ENCODE measurements at regions not wholly inside any gene's neighbourhood (a gene's known extent, or its start where the extent isn't known, plus 50 kb on each side); places are given as distances from the start of the nearest gene placed in this dataset.

- Histone ChIP-seq H3K4me1 (ENCODE audit: insufficient read depth, poor library complexity, severe bottlenecking) (no peaks in the 10 kb centered on the region), H3K4me3 (ENCODE audit: severe bottlenecking) (no peak overlapping the region), H3K9me3 (ENCODE audit: severe bottlenecking) (peaks cover 5% of the 10 kb centered on the region), H3K27me3 (ENCODE audit: insufficient read depth, poor library complexity, severe bottlenecking) (peaks cover 4% of the 10 kb centered on the region), H3K36me3 (ENCODE audit: low read depth) (no peaks in the 10 kb centered on the region), H3K27ac (ENCODE audit: poor library complexity, severe bottlenecking) (no peak overlapping the region)
- no peak for TF ChIP-seq CTCF (IDR thresholded peaks at IDR 0.05; ENCODE audit: poor library complexity, severe bottlenecking)
- DNase-seq (ENCODE audit: low spot score) (no peak), ATAC-seq (ENCODE audit: low read depth) (no peak)
Observed at GRCh38 chr14:44720707-44721106, 213.6 kb upstream of the FSCB start.

- Histone ChIP-seq H3K36me3 (ENCODE audit: low read depth) (no peaks in the 10 kb centered on the region), H3K4me1 (ENCODE audit: insufficient read depth, poor library complexity, severe bottlenecking) (no peaks in the 10 kb centered on the region), H3K27me3 (ENCODE audit: insufficient read depth, poor library complexity, severe bottlenecking) (peaks cover 1% of the 10 kb centered on the region), H3K27ac (ENCODE audit: poor library complexity, severe bottlenecking) (no peak overlapping the region), H3K4me3 (ENCODE audit: severe bottlenecking) (no peak overlapping the region), H3K9me3 (ENCODE audit: severe bottlenecking) (no peaks in the 10 kb centered on the region)
- ATAC-seq (ENCODE audit: low read depth) (no peak), DNase-seq (ENCODE audit: low spot score) (no peak)
- TF ChIP-seq CTCF (IDR thresholded peaks at IDR 0.05; ENCODE audit: poor library complexity, severe bottlenecking), result no peak
Observed at GRCh38 chr14:44712024-44712815, 205.1 kb upstream of the FSCB start.

GRCh38 chr14:44701563-44702263 lies 194.6 kb upstream of the FSCB start:
- Histone ChIP-seq H3K36me3 (ENCODE audit: low read depth) (no peaks in the 10 kb centered on the region), H3K4me1 (ENCODE audit: insufficient read depth, poor library complexity, severe bottlenecking) (no peaks in the 10 kb centered on the region), H3K9me3 (ENCODE audit: severe bottlenecking) (no peaks in the 10 kb centered on the region), H3K27me3 (ENCODE audit: insufficient read depth, poor library complexity, severe bottlenecking) (peaks cover 3% of the 10 kb centered on the region), H3K4me3 (ENCODE audit: severe bottlenecking) (no peak overlapping the region), H3K27ac (ENCODE audit: poor library complexity, severe bottlenecking) (no peak overlapping the region)
- ATAC-seq (ENCODE audit: low read depth) (0 out of 3 replicates have a peak, but pooled peaks have one; percentile 25), DNase-seq (ENCODE audit: low spot score) (no peak)
- TF ChIP-seq CTCF (IDR thresholded peaks at IDR 0.05; ENCODE audit: poor library complexity, severe bottlenecking), result no peak

GRCh38 chr14:44700694-44701093 lies 193.6 kb upstream of the FSCB start:
- Histone ChIP-seq H3K4me1 (ENCODE audit: insufficient read depth, poor library complexity, severe bottlenecking) (no peaks in the 10 kb centered on the region), H3K9me3 (ENCODE audit: severe bottlenecking) (no peaks in the 10 kb centered on the region), H3K27ac (ENCODE audit: poor library complexity, severe bottlenecking) (no peak overlapping the region), H3K27me3 (ENCODE audit: insufficient read depth, poor library complexity, severe bottlenecking) (peaks cover 3% of the 10 kb centered on the region), H3K36me3 (ENCODE audit: low read depth) (no peaks in the 10 kb centered on the region), H3K4me3 (ENCODE audit: severe bottlenecking) (no peak overlapping the region)
- no peak for TF ChIP-seq CTCF (IDR thresholded peaks at IDR 0.05; ENCODE audit: poor library complexity, severe bottlenecking)
- DNase-seq (ENCODE audit: low spot score) (no peak), ATAC-seq (ENCODE audit: low read depth) (no peak)

DNA sequence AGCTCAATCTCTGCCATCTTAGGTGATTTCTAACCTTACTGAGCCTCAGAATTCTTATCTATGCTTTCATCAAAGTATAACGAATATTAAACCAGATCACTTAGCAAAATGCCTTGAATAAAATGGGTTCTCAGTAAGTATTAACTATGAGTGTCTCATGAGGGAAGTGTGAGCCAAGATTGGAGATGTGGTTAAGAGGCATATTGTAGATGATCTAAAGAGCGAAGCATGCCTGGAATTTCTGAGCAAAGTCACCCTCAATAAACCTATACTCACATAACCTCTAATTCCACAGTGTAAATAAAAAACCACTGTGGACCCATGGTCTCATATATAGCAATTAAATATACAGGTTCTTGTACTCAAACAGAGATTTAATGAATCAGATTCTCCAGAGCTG lies 193.1 kb upstream of the FSCB start:
- DNase-seq (ENCODE audit: low spot score), result no peak
- no peak for TF ChIP-seq CTCF (IDR thresholded peaks at IDR 0.05; ENCODE audit: poor library complexity, severe bottlenecking)

More for the DNA sequence above, 193.1 kb upstream of the FSCB start:
- H3K36me3 ChIP-seq (ENCODE audit: low read depth), result no peaks in the 10 kb centered on the region
- no peaks in the 10 kb centered on the region for H3K9me3 ChIP-seq (ENCODE audit: severe bottlenecking)
- H3K4me1 ChIP-seq (ENCODE audit: insufficient read depth, poor library complexity, severe bottlenecking), result no peaks in the 10 kb centered on the region
- H3K27me3 ChIP-seq (ENCODE audit: insufficient read depth, poor library complexity, severe bottlenecking), result peaks cover 3% of the 10 kb centered on the region
- ATAC-seq (ENCODE audit: low read depth), result no peak
- H3K27ac ChIP-seq (ENCODE audit: poor library complexity, severe bottlenecking), result no peak overlapping the region
- no peak overlapping the region for H3K4me3 ChIP-seq (ENCODE audit: severe bottlenecking)

Measured in RWPE2 (cell line).